UCSD-AML1 (cell line): ENCODE measurements at regions not wholly inside any gene's neighbourhood (a gene's known extent, or its start where the extent isn't known, plus 50 kb on each side); places are given as distances from the start of the nearest gene placed in this dataset.
"Not testable (repeated sequence)": the region's sequence is repeated elsewhere in the genome, so short reads cannot be mapped to it uniquely, and the experiment has no call there.

Experiments used
- DNase-seq: peaks from one replicate; lab custom pipeline; 2025; ENCODE audit not compliant: unreplicated experiment; lab: John Stamatoyannopoulos, UW

- DNase-seq, result no peak
Observed at GRCh38 chr1:230591678-230592077, 50.6 kb upstream of the COG2 start.

DNA sequence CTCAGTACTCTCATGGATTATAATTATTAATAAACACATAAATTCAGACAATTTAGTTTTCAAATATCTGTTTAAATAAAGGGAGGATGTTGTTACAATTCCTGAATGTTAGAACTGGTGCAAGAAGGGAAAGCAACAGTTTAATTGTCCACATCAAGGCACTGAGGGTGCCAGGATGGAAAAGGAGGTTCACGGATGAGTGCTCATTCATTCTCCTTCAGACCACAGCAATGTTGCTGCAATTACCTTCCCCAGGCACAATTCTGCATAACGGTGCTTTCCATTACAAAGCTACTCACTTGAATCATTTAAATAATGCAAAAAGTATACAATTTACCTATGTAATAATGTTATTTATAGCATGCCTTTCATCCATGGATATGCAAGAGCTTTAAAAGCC is 52.3 kb upstream of the COG2 start:
- DNase-seq, result no peak

GRCh38 chr1:230588323-230588746 is 53.9 kb upstream of the COG2 start:
- no peak for DNase-seq

GRCh38 chr1:230587061-230587460 is 55.2 kb upstream of the COG2 start:
- no peak for DNase-seq

GRCh38 chr1:230584660-230585059 is 57.6 kb upstream of the COG2 start:
- no peak for DNase-seq

DNA sequence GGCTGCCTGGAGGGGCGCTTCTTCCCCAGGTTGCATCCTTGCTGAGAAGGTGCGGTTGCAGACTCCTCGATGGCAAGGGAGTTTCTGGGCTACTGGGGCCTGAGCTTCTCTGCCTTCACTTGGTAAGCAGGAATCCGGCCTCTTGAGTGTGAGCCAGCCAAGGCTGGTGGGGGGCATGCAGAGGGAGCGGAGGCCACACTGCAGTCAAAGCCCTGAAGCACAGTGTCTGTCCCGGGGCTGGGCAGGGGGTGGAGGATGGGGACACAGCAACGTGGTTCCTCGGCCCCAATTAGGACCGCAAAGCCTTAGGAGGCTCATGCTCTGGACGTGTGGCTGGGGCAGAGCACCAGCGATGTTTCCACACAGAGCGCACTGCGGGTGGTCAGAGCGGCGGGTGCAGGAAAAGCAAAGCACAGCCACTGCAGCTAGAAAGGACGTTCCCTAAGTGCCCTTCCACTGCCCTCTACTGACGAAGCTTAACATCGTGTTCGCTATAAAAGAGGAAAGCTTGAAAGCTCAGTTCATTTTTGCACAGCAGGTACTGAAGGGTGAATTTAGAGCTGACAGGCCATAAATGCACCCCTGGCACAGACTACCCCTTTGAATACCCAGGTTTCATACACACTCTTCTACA is 60.7 kb upstream of the COG2 start:
- no peak for DNase-seq

- no peak for DNase-seq
Observed at GRCh38 chr1:230578616-230579015, 63.7 kb upstream of the COG2 start.

- no peak for DNase-seq
Observed at GRCh38 chr1:230577537-230577936, 64.7 kb upstream of the COG2 start.

DNA sequence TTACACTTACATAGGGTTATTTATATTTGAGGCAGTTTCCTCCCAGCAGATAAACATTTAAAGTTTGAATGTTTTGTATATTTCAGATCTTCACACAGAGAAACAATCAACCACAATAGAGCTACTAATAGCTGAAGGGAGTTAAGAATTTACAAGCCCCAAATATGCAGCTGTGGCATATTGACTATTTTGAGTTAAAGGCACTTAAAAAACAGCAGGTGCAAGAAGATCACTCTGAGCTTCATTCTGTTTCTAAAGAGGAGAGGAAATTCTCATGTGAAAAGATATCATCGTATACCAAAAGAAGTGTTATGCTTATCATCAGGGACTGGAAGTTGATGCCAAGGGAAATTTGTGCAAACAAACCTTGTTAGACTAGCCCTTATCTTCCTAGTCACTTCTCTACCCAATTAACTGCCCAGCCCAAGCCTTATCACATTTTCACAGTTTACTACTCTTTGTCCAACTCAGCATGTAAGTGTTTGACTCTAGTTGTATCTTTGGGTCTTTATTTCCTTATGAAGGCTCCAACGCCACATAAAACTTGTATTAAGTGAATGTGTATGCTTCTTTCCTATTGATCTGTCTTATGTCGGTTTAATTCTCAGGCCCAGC is 66.3 kb upstream of the COG2 start:
- no peak for DNase-seq

GRCh38 chr1:230574502-230574901 is 67.8 kb upstream of the COG2 start:
- DNase-seq, result no peak

DNA sequence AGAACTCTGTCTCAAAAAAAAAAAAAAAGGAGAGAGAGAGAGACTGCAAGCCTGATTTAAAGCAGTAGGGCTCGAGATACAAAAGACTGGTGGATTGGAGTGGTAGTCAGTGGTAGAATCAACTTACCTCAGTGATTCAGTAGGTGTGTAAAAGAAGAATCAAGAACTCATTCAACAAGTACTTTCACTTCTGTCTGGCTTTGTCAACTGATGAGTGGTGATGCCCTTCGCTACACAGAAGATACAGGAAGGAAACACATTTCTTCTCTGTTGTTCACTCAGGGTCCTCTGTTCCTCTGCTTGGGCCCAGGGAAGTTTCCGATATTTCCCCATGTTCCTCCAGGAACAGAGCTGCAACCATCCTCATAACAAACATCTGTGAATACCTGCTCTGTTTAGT is 68.6 kb upstream of the COG2 start:
- DNase-seq, result no peak

DNA sequence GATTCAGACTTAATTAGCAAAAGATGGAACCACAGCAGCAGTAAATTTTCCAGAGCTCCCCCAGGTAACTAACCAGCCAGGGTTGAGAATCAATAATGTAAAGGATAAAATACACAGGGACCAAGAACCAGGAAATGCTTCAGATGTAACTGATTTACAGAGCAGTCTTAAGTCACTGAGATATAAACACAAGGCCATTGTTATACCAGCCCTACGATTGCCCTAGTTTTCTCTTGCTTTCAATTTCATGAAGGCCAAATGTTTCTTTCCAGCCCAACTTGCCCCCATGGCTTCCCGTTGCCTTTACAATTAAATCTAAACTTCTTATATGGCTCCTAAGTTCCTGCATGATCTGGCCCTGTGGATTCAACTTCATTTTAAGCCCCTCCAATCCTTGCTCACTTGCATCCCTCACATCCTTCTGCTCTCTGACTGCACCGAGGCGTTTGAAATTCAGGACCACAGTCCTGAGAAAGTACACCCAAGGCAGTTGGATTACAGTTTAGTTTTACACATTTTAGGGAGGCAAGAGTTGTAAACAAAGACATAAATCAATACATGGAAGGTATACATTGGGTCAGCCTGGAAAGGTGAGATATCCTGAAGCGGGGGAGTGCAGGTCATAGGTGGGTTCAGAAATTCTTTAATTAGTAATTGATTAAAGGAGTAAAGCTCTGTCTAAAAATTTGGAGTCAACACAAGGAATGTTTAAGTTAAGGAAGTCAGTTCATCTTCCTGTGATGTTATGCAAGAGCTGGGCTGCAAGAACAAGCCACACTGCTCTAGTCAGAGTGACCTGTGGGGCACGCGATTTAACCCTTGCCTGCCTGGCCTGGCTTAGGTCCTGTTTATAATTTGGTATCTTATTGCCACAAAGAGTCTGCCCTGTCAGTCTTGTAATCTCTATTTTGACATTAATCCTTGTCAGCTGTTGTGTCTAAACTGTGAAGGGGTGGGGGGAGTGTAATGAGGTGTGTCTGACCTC is 69.9 kb upstream of the COG2 start:
- no peak for DNase-seq

- no peak for DNase-seq
Observed at GRCh38 chr1:230570724-230571360, 71.4 kb upstream of the COG2 start.

DNA sequence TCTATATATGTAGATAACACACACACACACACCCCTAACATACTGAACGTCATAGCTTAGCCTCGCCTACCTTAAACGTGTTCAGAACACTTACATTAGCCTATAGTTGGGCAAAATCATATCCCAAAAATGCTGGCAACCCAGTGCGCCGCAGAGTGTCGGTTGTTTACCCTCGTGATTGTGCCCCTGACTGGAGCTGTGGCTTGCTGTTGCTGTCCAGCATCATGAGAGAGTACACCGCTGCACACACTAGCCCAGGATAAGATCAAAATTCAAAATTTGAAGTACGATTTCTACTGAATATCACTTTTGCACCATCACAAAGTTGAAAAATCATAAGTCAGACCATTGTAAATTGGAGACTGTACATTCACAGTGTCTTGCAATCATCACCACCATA is 73.1 kb upstream of the COG2 start:
- no peak for DNase-seq

DNA sequence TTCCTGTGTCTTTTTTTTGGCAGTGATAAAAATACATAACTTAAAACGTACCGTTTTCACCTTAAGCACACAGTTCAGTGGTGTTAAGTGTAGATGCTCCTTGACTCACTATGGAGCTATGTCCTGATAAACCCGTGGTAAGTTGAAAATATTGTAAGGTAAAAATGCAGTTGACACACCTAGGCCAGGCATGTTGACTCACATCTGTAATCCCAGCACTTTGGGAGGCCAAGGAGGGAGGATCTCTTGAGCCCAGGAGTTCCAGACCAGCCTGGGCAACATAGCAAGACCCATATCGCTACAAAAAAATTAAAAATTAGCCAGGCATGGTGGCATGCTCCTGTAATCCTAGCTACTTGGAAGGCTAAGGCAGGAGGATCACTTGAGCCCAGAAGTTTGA is 73.6 kb upstream of the COG2 start:
- no peak for DNase-seq

- no peak for DNase-seq
Observed at GRCh38 chr1:230568008-230568407, 74.3 kb upstream of the COG2 start.

DNA sequence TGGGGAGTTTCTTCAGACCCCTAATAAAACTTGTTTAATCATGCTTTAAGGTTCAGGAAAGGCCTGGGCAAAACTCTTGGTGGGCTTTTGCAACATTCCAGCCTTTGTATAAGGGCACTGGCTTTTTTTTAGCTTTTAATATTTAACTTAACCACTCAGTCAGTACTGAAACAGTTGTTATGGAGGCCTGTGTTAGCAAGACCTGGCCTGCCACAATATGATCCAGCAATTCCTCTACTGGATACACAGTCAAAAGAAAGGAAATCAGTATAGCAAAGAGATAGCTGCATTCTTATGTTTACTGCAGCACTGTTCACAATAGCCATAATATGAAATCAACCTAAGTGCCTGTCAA is 75.1 kb upstream of the COG2 start:
- no peak for DNase-seq

DNA sequence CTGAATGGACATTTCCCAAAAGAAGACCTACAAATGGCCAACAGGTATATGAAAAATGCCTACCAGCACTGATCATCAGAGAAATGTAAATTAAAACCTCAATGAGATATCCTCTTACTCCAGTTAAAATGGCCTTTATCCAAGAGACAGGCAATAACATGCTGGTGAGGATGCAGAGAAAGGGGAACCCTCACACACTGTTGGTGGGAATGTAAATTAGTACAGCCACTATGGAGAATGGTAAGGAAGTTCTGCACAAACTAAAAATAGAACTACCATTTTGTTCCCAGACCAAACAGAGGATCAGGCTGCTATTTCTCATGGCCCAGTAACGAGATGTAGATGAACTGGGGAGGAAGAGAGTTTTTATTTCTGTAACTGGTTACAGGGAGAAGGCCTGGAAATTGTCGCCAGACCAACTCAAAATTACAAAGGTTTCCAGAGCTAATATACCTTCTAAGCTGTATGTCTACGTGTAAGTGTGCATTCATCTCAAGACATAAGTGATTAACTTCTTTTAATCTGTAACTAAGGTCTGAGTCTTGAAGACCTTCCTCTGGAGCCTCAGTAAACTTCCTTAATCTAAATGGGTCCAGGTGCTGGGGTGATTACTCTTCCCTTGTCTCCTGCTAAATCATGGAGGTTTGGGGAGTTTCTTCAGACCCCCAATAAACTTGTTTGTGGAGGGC is 75.6 kb upstream of the COG2 start:
- DNase-seq, result not testable (repeated sequence)

DNA sequence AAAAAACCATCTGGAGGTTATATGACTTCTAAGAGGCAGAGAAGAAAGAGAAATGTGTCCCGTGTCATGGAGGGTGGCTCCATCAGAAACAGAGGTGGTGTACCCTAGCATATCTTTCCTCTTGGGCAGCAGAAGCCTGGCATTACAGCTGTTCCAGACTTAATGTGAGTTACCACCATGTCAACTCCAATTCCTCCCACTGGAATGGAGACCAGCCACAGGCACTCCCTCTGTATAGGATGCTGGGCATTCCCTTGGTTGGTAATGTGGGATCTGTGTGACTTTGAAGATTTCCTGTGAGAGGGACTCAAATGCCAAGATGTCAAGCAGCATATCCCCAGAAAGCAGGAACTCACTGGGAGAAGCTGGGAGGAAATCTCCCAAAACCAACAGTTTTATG is 77.1 kb upstream of the COG2 start:
- DNase-seq, result no peak

DNA sequence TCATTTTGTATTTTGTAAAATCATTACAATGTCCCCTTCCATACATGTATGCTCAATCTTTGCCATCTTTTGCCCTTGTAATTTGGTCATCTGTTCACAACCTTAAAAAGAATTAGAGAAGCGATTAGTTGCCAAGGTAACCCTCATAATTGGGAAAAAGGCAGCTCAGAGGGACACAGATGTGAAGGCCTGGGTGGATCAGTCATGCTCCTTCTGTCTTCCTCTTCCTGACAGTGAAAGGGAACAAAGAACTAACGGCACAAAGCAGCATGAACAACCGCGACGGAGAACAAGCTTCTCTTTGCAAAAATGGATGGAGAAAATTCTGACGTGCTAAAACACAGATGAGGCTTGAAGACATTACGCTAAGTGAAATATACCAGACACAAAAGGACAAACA is 78.7 kb upstream of the COG2 start:
- DNase-seq, result no peak

- no peak for DNase-seq
Observed at GRCh38 chr1:230561570-230561969, 80.7 kb upstream of the COG2 start.
